HUES64 (cell line): ENCODE measurements at regions not wholly inside any gene's neighbourhood (a gene's known extent, or its start where the extent isn't known, plus 50 kb on each side); places are given as distances from the start of the nearest gene placed in this dataset.
"Not testable (repeated sequence)": the region's sequence is repeated elsewhere in the genome, so short reads cannot be mapped to it uniquely, and the experiment has no call there.

Experiments used
- H3K27ac ChIP-seq: 2 replicates; pipeline ENCODE4 v1.7.0; 2013; ENCODE audit warnings: low read depth, low read length, inconsistent platforms
- H3K27me3 ChIP-seq: 2 replicates; pipeline ENCODE4 v1.6.1; 2013; ENCODE audit warnings: mild to moderate bottlenecking, low read length; ENCODE audit not compliant: insufficient read depth
- H3K36me3 ChIP-seq: 2 replicates; pipeline ENCODE4 v1.6.1; 2013; ENCODE audit warnings: mild to moderate bottlenecking, low read length; ENCODE audit not compliant: insufficient read depth
- H3K4me1 ChIP-seq: 2 replicates; pipeline ENCODE4 v1.6.1; 2013; ENCODE audit warnings: mild to moderate bottlenecking, low read length, moderate library complexity; ENCODE audit not compliant: insufficient read depth
- H3K4me3 ChIP-seq: 2 replicates; pipeline ENCODE4 v1.5.1; 2013; ENCODE audit warnings: mild to moderate bottlenecking, low read length, moderate library complexity
- H3K9ac ChIP-seq: 2 replicates; pipeline ENCODE4 v1.6.1; 2013; ENCODE audit warnings: mild to moderate bottlenecking, low read depth, low read length
- H3K9me3 ChIP-seq: 2 replicates; pipeline ENCODE4 v1.6.1; 2013; ENCODE audit warnings: low read depth, low read length; ENCODE audit not compliant: insufficient read depth
- WGBS: fragments of 150-250, 120-280 bp; methylation state at CpG from one replicate; pipeline ENCODE4 v1.1.7; 2013; ENCODE audit warnings: missing lambda C conversion rate; 5-methylcytosine and 5-hydroxymethylcytosine counted together

DNA sequence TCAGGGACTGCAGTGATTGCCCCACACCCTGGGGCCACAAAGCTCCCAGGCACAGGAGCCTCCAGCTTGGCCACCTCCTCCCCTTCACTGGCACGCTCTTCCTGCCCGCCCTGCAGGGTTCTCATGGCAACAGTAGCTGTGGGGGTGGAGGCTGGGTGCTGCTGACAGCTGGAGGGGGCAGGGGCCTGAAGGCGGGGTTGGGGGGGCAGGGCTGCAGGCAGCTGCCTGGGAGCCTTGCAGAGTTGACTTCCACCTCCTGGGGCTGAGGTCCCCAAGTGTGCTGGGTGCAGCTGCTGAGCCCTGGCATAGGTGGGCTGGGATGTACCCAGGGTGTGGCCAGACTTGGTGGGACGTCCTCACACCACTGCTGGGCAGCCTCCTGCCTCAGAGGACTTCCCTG is 305.2 kb downstream of the CCDC74A start:
- not testable (repeated sequence) for H3K27ac ChIP-seq, H3K9me3 ChIP-seq, H3K27me3 ChIP-seq, H3K4me3 ChIP-seq, H3K9ac ChIP-seq, H3K4me1 ChIP-seq, H3K36me3 ChIP-seq
- 73% methylated on average over 2 of the region's 4 CpGs for WGBS

DNA sequence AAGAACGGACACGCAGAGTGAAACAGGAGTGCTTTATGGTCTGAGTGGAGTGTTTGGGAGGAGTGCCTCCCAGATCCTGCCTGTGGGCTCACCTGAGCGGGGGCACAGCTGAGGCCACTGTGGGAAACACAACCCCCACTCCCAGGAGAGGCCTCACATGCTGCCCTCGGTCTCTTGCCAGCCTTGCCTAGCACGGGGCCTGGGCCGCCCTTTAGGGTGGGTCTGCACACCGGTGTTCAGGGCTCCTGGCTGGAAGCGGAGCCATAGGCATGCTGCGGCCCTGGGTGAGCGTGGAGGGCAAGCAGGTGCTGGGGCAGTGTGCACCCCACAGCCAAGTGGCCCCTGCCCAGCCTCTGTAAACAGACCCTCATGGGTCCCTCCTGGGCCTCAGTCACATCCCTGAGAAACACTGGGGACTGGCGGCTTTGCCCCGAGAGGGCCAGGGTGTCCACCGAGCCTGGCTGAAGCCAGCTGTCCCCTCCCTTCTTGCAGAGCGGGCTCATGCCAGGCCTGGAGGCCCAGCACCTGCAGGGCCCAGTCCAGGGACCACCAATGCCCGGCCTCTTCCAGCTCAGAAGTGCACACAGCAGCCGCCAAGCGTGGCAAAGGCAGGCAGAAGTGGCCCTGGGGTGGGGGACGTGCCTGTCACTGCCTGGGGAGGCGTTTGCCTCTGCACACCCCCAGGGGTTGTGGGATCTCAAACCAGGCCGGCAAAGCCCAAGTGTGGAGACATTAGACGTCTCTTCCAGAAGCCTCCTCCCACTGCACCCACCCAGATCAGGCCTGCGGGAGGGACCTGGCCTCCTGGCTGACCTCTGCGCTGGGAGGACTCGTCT is 305.9 kb downstream of the CCDC74A start:
- not testable (repeated sequence) for H3K36me3 ChIP-seq, H3K9ac ChIP-seq, H3K27ac ChIP-seq, H3K27me3 ChIP-seq, H3K9me3 ChIP-seq, H3K4me1 ChIP-seq, H3K4me3 ChIP-seq
- WGBS, result 86% methylated on average over 24 of the region's 24 CpGs

DNA sequence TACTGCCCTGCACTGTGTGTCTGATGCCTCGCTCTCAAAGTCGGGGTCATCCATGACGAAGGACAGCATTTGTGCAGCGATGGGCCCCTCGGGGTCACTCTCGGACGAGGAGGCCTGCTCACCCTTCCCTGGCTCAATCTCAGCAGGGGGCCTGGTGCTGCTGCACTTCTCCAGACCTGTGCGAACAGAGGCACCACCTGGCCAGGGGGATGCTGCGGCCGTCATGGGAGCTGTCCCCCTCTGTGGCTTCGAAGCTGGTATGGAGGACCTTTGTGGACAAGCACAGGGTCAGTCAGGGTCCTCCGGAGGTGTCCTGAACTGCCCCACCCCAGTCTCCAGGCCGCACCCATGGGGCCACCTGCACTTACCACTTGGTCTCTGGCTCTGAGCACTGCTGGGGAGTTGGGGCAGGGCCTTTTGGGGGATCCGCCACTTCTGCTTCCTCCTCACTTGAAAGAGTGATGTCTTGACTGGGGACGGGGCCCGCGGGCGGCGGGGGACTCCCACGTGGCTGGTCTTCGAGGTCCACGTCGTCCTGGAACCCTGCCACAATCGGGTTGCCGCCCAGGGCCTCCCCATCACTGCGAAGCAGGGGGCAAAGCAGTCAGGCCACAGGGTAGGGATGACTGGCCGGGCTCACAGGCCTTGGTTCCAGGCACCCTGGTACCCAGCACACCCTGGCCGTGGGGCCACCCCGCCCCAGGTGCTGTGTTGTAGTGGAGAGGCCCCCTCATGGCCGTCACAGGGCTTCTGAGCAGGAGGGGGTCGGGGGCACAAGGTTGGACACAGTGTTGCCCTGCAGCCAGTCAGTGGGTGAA is 306.7 kb downstream of the CCDC74A start:
- not testable (repeated sequence) for H3K4me1 ChIP-seq, H3K4me3 ChIP-seq, H3K36me3 ChIP-seq, H3K27me3 ChIP-seq, H3K9me3 ChIP-seq, H3K9ac ChIP-seq, H3K27ac ChIP-seq
- WGBS, result 95% methylated on average over 31 of the region's 31 CpGs

DNA sequence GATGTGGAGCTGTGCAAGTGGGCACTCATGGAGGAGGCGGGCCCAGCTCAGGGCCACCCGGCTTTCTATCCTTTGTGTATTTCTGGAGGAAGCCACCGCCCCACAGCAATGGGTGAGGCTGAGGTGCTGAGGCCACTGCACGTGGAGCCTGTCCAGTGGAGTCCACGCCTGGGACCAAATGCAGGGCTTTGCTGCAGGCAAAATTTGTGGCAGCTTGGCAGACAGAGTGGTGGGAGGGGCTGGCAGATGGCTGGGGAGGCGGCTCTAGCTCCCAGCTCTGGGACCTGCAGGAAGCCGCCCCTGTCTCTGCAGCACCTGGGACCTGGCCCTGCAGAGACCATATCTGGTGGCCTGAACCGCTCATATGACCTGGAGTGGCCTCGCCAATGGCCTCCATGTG is 307.3 kb downstream of the CCDC74A start:
- 94% methylated on average over 9 of the region's 9 CpGs for WGBS
- H3K27ac ChIP-seq, H3K4me1 ChIP-seq, H3K27me3 ChIP-seq, H3K4me3 ChIP-seq, H3K9me3 ChIP-seq, H3K9ac ChIP-seq, H3K36me3 ChIP-seq: not testable (repeated sequence)

DNA sequence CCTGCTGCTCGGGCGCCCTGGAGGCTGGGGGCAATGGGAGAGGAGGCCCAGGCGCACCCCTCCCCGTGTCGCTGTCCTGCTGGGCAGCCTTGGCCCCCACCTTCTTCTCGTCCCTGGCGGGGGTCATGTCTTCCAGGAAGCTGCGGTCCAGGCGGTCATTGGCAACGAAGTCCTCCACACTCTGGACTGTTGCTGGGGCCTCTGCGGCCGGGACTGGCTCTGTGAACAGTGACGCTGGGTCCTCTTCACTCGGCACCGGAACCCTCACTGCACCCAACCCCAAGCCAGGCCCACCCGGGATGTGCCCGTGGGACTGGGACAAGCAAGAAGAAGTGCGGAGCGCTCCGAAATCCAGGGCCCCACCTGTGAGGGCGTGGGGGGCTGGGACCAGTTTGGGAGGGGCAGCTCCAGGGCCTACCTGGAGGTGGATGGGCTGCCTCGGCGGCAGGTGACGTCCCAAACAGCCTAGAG is 308.0 kb downstream of the CCDC74A start:
- H3K9ac ChIP-seq, result no peak overlapping the region
- WGBS, result 88% methylated on average over 24 of the region's 24 CpGs
- no peaks in the 10 kb centered on the region for H3K27me3 ChIP-seq
- no peak overlapping the region for H3K4me3 ChIP-seq
- no peaks in the 10 kb centered on the region for H3K36me3 ChIP-seq
- no peak overlapping the region for H3K27ac ChIP-seq
- H3K4me1 ChIP-seq, result no peaks in the 10 kb centered on the region
- no peaks in the 10 kb centered on the region for H3K9me3 ChIP-seq

DNA sequence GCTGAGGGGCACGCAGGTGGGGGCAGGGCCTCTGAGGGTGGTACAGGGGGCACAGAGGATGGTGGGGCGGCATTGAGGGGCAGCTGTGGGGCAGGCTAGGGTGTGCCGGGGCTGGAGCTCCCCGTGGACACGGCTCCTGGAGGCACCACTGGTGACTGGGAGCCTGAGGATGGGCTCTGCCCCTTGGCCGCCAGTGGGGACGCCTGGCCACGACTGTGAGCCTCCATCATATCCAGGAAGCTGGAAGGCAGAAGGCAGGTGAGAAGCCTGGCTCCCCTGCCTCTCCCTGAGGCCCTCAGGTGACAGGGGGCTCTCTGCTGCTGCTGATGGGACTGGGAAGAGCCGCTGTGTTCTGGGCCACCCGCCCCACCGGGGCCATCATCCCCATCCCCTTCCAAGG is 308.4 kb downstream of the CCDC74A start:
- not testable (repeated sequence) for H3K9ac ChIP-seq, H3K9me3 ChIP-seq, H3K36me3 ChIP-seq, H3K4me3 ChIP-seq, H3K27me3 ChIP-seq, H3K27ac ChIP-seq, H3K4me1 ChIP-seq
- WGBS, result 87% methylated on average over 11 of the region's 11 CpGs

DNA sequence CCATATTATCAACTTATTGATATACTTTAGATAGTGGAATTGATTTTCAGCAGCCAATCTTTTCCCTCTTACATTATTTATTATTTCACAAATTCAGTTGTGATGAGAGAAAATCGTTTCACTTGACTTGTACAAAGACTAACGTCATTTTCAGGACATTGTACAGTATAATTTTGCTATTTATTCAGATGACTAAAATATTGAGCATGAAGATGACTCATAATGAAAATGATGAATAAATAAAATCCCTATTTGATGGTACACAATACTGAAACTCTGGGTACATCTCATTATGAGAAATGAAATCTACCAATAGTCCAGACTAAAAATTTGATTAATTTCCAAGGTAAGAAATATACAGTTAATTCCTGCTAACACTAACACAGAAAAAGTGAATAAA is 316.4 kb downstream of the CCDC74A start:
- no CpG with 5 or more reads among the region's 2 CpGs for WGBS
- H3K27me3 ChIP-seq, H3K9ac ChIP-seq, H3K4me3 ChIP-seq, H3K36me3 ChIP-seq, H3K27ac ChIP-seq, H3K9me3 ChIP-seq, H3K4me1 ChIP-seq: not testable (repeated sequence)

DNA sequence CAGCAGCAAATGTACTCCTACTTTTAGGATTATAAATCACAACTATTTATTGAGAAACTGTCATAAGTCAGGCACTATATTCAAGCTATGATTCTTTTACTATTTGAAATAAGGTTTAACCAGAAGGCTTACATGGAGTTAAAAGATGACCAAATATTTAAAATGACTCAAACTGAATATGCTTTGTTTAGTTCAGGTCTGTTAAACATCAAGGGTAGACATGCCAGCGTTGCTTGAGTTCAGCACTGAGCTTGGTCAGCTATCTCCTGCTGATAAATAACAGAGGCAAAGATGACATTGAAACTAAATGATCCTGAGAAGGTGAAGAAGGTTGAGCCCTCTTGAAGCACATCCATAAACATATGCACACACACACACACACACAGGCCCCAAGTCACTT is 305.6 kb downstream of the ANKRD30BL start:
- not testable (repeated sequence) for H3K9me3 ChIP-seq, H3K9ac ChIP-seq, H3K36me3 ChIP-seq, H3K4me1 ChIP-seq, H3K27ac ChIP-seq, H3K4me3 ChIP-seq, H3K27me3 ChIP-seq
- no CpG with 5 or more reads among the region's 1 CpG for WGBS

DNA sequence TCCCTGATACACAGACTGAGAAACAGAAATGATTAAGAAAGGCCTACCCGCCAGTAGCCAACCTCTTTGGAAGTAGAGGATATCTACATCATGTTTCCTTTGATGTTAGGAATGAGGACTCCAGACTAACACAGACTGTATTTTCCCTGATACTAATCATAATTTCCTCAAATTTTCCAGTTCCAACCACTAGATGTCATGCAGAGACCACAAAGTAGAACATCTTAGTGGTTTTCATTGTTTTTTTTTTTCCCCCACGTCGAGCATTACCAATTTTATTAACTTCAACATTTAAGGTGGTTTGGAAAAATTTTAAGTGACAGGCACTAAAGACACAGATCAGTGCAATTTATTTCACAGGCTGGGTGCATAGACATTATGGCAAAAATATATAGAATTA is 303.6 kb downstream of the ANKRD30BL start:
- not testable (repeated sequence) for H3K27ac ChIP-seq, H3K9ac ChIP-seq, H3K36me3 ChIP-seq, H3K27me3 ChIP-seq, H3K4me3 ChIP-seq, H3K9me3 ChIP-seq, H3K4me1 ChIP-seq
- no CpG with 5 or more reads among the region's 3 CpGs for WGBS
